ENCODE measurements at regions not wholly inside any gene's neighbourhood (a gene's known extent, or its start where the extent isn't known, plus 50 kb on each side); places are given as distances from the start of the nearest gene placed in this dataset.
"Not testable (repeated sequence)": the region's sequence is repeated elsewhere in the genome, so short reads cannot be mapped to it uniquely, and the experiment has no call there.

DNA sequence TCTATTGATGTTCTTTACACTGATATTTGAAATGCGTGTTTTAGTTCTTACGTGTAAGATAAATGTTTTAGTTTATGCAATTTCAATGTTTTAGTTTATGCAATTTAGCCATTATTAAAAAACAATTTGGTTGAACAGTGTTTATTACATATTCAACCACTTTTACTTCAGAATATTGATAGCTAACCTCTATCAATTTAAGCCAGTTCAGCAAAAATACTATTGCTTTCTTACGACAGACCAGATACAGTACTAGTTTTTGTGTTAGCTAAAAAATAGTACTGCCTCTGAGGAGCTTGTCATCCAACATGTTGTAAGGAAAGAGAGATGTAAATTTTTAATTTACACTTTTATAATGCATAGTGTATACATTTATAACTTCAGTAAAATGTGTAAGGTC is 361.7 kb upstream of the FAT1 start:
- Histone ChIP-seq H3K4me1 (no peaks in the 10 kb centered on the region), H3K27ac (no peak overlapping the region), H3K4me3 (no peak overlapping the region), H3K27me3 (ENCODE audit: insufficient read depth in 3 of 3, low read length in 2 of 3) (no peaks in the 10 kb centered on the region), H3K36me3 (ENCODE audit: insufficient read depth in 1 of 2, low read depth in 1 of 2) (no peaks in the 10 kb centered on the region), H3K9me3 (no peaks in the 10 kb centered on the region)
- no peak for DNase-seq
- WGBS, 3 donors: 94 to 96% (median 95%) methylated on average over 3 of the region's 3 CpGs
- ATAC-seq: no peak
- TF ChIP-seq, protein P1, sequence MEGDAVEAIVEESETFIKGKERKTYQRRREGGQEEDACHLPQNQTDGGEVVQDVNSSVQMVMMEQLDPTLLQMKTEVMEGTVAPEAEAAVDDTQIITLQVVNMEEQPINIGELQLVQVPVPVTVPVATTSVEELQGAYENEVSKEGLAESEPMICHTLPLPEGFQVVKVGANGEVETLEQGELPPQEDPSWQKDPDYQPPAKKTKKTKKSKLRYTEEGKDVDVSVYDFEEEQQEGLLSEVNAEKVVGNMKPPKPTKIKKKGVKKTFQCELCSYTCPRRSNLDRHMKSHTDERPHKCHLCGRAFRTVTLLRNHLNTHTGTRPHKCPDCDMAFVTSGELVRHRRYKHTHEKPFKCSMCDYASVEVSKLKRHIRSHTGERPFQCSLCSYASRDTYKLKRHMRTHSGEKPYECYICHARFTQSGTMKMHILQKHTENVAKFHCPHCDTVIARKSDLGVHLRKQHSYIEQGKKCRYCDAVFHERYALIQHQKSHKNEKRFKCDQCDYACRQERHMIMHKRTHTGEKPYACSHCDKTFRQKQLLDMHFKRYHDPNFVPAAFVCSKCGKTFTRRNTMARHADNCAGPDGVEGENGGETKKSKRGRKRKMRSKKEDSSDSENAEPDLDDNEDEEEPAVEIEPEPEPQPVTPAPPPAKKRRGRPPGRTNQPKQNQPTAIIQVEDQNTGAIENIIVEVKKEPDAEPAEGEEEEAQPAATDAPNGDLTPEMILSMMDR (IDR thresholded peaks at IDR 0.05): no peak
- intact Hi-C loops (cut with DNase I): no loop called here

DNA sequence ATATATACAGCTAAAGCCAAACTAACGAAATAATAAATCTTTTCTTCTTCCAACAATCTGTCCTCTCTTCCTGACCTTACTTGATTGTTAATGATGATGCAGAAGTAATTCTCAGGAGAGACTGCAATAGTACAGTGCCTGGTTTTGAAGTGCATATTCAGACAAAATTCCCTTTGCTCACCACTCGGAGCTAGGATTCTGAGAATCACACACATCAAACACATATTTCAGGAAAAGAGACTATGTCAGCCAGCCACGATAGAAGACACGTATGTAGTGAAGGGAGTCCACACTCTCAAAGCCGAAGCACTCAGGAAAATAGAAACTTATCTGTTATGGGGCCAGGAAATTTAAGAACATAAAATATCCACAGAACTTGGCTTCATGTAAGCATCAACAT is 362.5 kb upstream of the FAT1 start:
- TF ChIP-seq, protein P1 (IDR thresholded peaks at IDR 0.05): no peak
- WGBS, 3 donors: 74 to 85% (median 85%) methylated on average over 5 of the region's 5 CpGs
- no peaks in the 10 kb centered on the region for H3K9me3 ChIP-seq
- H3K27me3 ChIP-seq (ENCODE audit: insufficient read depth in 3 of 3, low read length in 2 of 3): no peaks in the 10 kb centered on the region
- DNase-seq (no peak), ATAC-seq (no peak)
- intact Hi-C loops (cut with DNase I): no loop called here
- H3K36me3 ChIP-seq (ENCODE audit: insufficient read depth in 1 of 2, low read depth in 1 of 2): no peaks in the 10 kb centered on the region
- no peak overlapping the region for H3K27ac ChIP-seq
- H3K4me3 ChIP-seq: no peak overlapping the region
- H3K4me1 ChIP-seq: no peaks in the 10 kb centered on the region

DNA sequence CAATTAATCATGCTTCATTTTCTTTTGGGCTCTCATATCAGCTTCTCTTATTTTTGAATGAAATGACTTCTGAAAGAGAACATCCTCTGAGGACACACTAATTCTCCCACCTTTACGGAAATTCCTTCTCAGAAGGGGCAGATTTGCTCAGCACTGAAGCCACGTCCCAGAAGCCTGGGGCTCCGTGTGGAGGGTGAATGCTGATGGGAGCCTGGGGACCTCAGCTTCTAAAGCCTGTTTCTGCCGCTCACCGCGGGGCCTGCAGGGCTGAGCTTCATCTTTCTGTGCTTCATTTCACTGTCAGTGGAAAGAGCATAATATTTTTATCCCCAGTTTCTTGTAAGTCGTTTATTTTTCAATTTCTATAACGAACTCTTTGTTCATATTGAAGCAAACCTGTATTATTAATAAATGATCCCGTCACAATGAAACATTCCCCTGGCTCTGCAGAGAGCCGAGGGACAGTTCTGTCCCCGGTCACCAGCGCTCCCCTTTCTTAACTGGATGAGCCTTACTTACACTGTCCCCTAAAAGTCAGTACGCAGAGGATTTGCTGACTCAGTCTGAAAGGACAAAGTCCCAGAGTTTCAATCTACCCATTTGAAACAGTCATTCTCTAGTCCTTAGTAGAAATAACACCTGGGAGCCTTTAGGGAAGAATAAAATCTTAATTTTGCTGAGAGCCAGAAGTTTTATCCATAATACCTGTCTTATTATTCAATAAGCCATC is 364.6 kb upstream of the FAT1 start:
- 60 to 71% (median 68%) methylated on average over 13 of the region's 13 CpGs for WGBS, 3 donors
- no peak for DNase-seq
- no peaks in the 10 kb centered on the region for H3K9me3 ChIP-seq

DNA sequence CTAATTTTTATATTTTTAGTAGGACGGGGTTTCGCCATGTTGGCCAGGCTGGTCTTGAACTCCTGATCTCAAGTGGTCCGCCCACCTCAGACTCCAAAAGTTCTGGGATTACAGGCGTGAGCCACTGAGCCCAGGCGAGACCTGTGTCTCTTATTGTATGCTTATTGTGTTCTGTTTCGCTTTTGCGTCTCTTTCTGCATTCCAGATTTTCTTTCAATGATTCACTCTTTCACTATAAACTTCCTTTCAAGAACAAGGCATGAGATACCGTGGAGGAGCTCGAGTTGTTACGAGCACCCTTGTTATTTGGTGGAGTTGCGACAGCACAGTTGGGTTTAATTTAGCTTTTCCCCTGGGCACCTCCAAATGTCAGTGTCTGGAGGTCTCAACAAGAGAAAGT is 366.7 kb upstream of the FAT1 start:
- Histone ChIP-seq H3K4me3 (no peak overlapping the region), H3K27ac (no peak overlapping the region), H3K4me1 (no peaks in the 10 kb centered on the region), H3K9me3 (no peaks in the 10 kb centered on the region), H3K27me3 (ENCODE audit: insufficient read depth in 3 of 3, low read length in 2 of 3) (no peaks in the 10 kb centered on the region), H3K36me3 (ENCODE audit: insufficient read depth in 1 of 2, low read depth in 1 of 2) (no peaks in the 10 kb centered on the region)
- TF ChIP-seq, protein P1 (IDR thresholded peaks at IDR 0.05): no peak
- ATAC-seq: no peak
- no peak for DNase-seq
- intact Hi-C loops (cut with DNase I): no loop called here
- WGBS, 3 donors: 94% methylated on average over 11 of the region's 11 CpGs

More for the DNA sequence above, 364.6 kb upstream of the FAT1 start:
- Histone ChIP-seq H3K27me3 (ENCODE audit: insufficient read depth in 3 of 3, low read length in 2 of 3) (no peaks in the 10 kb centered on the region), H3K4me1 (no peaks in the 10 kb centered on the region), H3K27ac (no peak overlapping the region), H3K36me3 (ENCODE audit: insufficient read depth in 1 of 2, low read depth in 1 of 2) (no peaks in the 10 kb centered on the region), H3K4me3 (no peak overlapping the region)
- intact Hi-C loops (cut with DNase I): no loop called here
- TF ChIP-seq, protein P1 (IDR thresholded peaks at IDR 0.05): no peak
- no peak for ATAC-seq

DNA sequence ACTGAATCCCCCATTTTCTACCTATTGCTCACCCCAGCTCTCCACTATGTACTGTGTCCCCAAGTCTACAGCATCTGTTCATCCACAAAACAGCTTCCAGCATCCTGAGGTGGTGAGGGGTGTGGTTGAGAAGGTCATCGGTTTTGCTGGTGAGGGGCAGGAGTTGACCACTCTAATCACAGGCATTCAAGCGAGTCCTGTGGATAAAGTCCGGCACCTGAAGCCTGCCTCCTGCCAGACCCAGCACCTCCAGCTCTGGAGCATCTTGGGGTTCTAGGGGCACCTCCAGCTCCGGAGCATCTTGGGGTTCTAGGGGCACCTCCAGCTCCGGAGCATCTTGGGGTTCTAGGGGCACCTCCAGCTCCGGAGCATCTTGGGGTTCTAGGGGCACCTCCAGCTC is 367.2 kb upstream of the FAT1 start:
- intact Hi-C loops (cut with DNase I); DNase-seq; H3K27ac ChIP-seq; H3K27me3 ChIP-seq (ENCODE audit: insufficient read depth in 3 of 3, low read length in 2 of 3); H3K4me1 ChIP-seq; ATAC-seq; H3K36me3 ChIP-seq (ENCODE audit: insufficient read depth in 1 of 2, low read depth in 1 of 2); H3K9me3 ChIP-seq; H3K4me3 ChIP-seq: not testable (repeated sequence)
- WGBS, 3 donors: 93 to 97% (median 94%) methylated on average over 4 to 6 of the region's 6 CpGs

Measured in psoas muscle (tissue), 7 donors.